NCI-H1417 treated with DMSO at 0.1 percent for 48 hours (cell line): ENCODE measurements at regions not wholly inside any gene's neighbourhood (a gene's known extent, or its start where the extent isn't known, plus 50 kb on each side); places are given as distances from the start of the nearest gene placed in this dataset.
"Not testable (repeated sequence)": the region's sequence is repeated elsewhere in the genome, so short reads cannot be mapped to it uniquely, and the experiment has no call there.

Experiments
- DNase-seq: peaks from one replicate; lab custom pipeline; 2025; lab: John Stamatoyannopoulos, UW

GRCh38 chr5:110304176-110304575, 422.3 kb downstream of the TMEM232 start:
- DNase-seq: no peak

GRCh38 chr5:110306650-110307049, 419.8 kb downstream of the TMEM232 start:
- DNase-seq: no peak

GRCh38 chr5:110309222-110309621, 417.2 kb downstream of the TMEM232 start:
- DNase-seq: no peak

- DNase-seq: not testable (repeated sequence)
These were observed 409.9 kb downstream of the TMEM232 start for GRCh38 chr5:110316566-110316965.

GRCh38 chr5:110321117-110321516, 405.4 kb downstream of the TMEM232 start:
- no peak for DNase-seq

- no peak for DNase-seq
These were observed 403.1 kb downstream of the TMEM232 start for GRCh38 chr5:110323357-110323756.

- DNase-seq: no peak
These were observed 402.6 kb downstream of the TMEM232 start for GRCh38 chr5:110323832-110324231.

- DNase-seq: no peak
These were observed 401.6 kb downstream of the TMEM232 start for GRCh38 chr5:110324876-110325275.

GRCh38 chr5:110329955-110330525, 396.4 kb downstream of the TMEM232 start:
- no peak for DNase-seq

- no peak for DNase-seq
These were observed 393.1 kb downstream of the TMEM232 start for GRCh38 chr5:110333384-110333783.

- no peak for DNase-seq
These were observed 391.0 kb downstream of the TMEM232 start for GRCh38 chr5:110335361-110336066.

- no peak for DNase-seq
These were observed 388.0 kb downstream of the TMEM232 start for GRCh38 chr5:110338341-110339083.

- no peak for DNase-seq
These were observed 387.1 kb downstream of the TMEM232 start for GRCh38 chr5:110339399-110339798.

- no peak for DNase-seq
These were observed 384.6 kb downstream of the TMEM232 start for GRCh38 chr5:110341836-110342235.

GRCh38 chr5:110342683-110343082, 383.8 kb downstream of the TMEM232 start:
- no peak for DNase-seq

GRCh38 chr5:110343616-110344015, 382.9 kb downstream of the TMEM232 start:
- DNase-seq: no peak

- DNase-seq: no peak
These were observed 380.8 kb downstream of the TMEM232 start for GRCh38 chr5:110345623-110346022.

GRCh38 chr5:110346893-110347358, 379.5 kb downstream of the TMEM232 start:
- no peak for DNase-seq

- DNase-seq: no peak
These were observed 378.7 kb downstream of the TMEM232 start for GRCh38 chr5:110347781-110348180.

GRCh38 chr5:110351430-110351829, 375.0 kb downstream of the TMEM232 start:
- DNase-seq: no peak

- DNase-seq: no peak
These were observed 372.2 kb downstream of the TMEM232 start for GRCh38 chr5:110354311-110354710.

- DNase-seq: no peak
These were observed 371.4 kb downstream of the TMEM232 start for GRCh38 chr5:110354915-110355644.
